Keratinocyte (primary cell): ENCODE measurements at regions not wholly inside any gene's neighbourhood (a gene's known extent, or its start where the extent isn't known, plus 50 kb on each side); places are given as distances from the start of the nearest gene placed in this dataset.
"Not testable (repeated sequence)": the region's sequence is repeated elsewhere in the genome, so short reads cannot be mapped to it uniquely, and the experiment has no call there.

ENCODE experiments used
- DNase-seq: peaks from one replicate; pipeline ENCODE4 v3.0.0-alpha.2; 2011; ENCODE audit warnings: low read depth, missing footprints, low spot score
- FAIRE-seq: peaks from 2 replicates; lab custom pipeline; 2011; peaks lifted over from hg19 to GRCh38; lab: Jason Lieb, UNC
- H2AFZ ChIP-seq: 2 replicates; pipeline ENCODE4 v1.6.0; 2012; ENCODE audit warnings: low read length, control low read depth, inconsistent platforms; ENCODE audit not compliant: control insufficient read depth
- H3K27ac ChIP-seq: 2 replicates; pipeline ENCODE4 v1.5.1; 2011; ENCODE audit warnings: low read length; ENCODE audit not compliant: control insufficient read depth, insufficient read depth
- H3K27me3 ChIP-seq: 3 replicates; pipeline ENCODE4 v1.6.0; 2011; ENCODE audit warnings: low read length; ENCODE audit not compliant: control insufficient read depth, insufficient read depth; ENCODE audit errors: extremely low read depth
- H3K36me3 ChIP-seq, 2 experiments: 2 replicates in 1 of 2; 3 replicates in 1 of 2; pipeline ENCODE4 v1.5.1; 2011; ENCODE audit warnings: low read length in 2 of 2, mild to moderate bottlenecking in 1 of 2; ENCODE audit not compliant: control insufficient read depth in 2 of 2, insufficient read depth in 2 of 2; ENCODE audit errors: extremely low read depth in 1 of 2
- H3K4me1 ChIP-seq: 3 replicates; pipeline ENCODE4 v1.5.1; 2011; ENCODE audit warnings: low read length; ENCODE audit not compliant: control insufficient read depth, insufficient read depth; ENCODE audit errors: extremely low read depth
- H3K4me2 ChIP-seq: 3 replicates; pipeline ENCODE4 v1.6.0; 2011; ENCODE audit warnings: low read depth, low read length; ENCODE audit not compliant: control insufficient read depth, insufficient read depth; ENCODE audit errors: extremely low read depth
- H3K4me3 ChIP-seq, 3 experiments: fragments of 200-600 bp in 1 of 3; sonication (generic) in 1 of 3; 2 replicates in 2 of 3; 3 replicates in 1 of 3; pipeline ENCODE4 v1.5.1; 2011 to 2016; ENCODE audit warnings: low read length in 3 of 3, mild to moderate bottlenecking in 3 of 3, control low read depth in 2 of 3, inconsistent platforms in 1 of 3, low read depth in 1 of 3, mixed read lengths in 1 of 3, mixed run types in 1 of 3, moderate library complexity in 1 of 3; ENCODE audit not compliant: control insufficient read depth in 2 of 3, insufficient read depth in 2 of 3; ENCODE audit errors: extremely low read depth in 1 of 3
- H3K79me2 ChIP-seq: 2 replicates; pipeline ENCODE4 v1.6.0; 2012; ENCODE audit warnings: low read length; ENCODE audit not compliant: control insufficient read depth, insufficient read depth
- H3K9ac ChIP-seq: 3 replicates; pipeline ENCODE4 v1.6.0; 2011; ENCODE audit warnings: low read length; ENCODE audit not compliant: control insufficient read depth, insufficient read depth; ENCODE audit errors: extremely low read depth
- H3K9me1 ChIP-seq: 3 replicates; pipeline ENCODE4 v1.6.0; 2011; ENCODE audit warnings: low read length; ENCODE audit not compliant: control insufficient read depth, insufficient read depth; ENCODE audit errors: extremely low read depth
- H3K9me3 ChIP-seq: 2 replicates; pipeline ENCODE4 v1.5.1; 2012; ENCODE audit warnings: low read depth, low read length; ENCODE audit not compliant: control insufficient read depth
- H4K20me1 ChIP-seq: 3 replicates; pipeline ENCODE4 v1.6.0; 2011; ENCODE audit warnings: low read length; ENCODE audit not compliant: control insufficient read depth, insufficient read depth; ENCODE audit errors: extremely low read depth
- CTCF ChIP-seq, 3 experiments: IDR thresholded peaks in 1 of 3; conservative IDR thresholded peaks in 1 of 3; optimal IDR thresholded peaks in 1 of 3; 2 replicates in 2 of 3; 3 replicates in 1 of 3; pipeline versions ENCODE3 to v1.5.1; 2011; ENCODE audit warnings: low read length in 3 of 3, mild to moderate bottlenecking in 3 of 3, moderate library complexity in 2 of 3, control low read depth in 1 of 3, inconsistent platforms in 1 of 3; ENCODE audit not compliant: insufficient read depth in 2 of 3; ENCODE audit errors: extremely low read depth in 1 of 3
- EZH2 ChIP-seq: IDR thresholded peaks from one replicate; pipeline ENCODE4 v1.6.1; 2012; ENCODE audit warnings: inconsistent platforms, mild to moderate bottlenecking, low read length, moderate library complexity
- dilution Hi-C: fragments of 300-500 bp; cut with MboI; formaldehyde crosslinking; loops from one replicate; pipeline ENCODE4 v1.7.0; 2020; ENCODE audit warnings: low sequenced_read_pairs; ENCODE audit not compliant: extremely low pct_ligation_motif_present

GRCh38 chr5:179400020-179400419 is 54.8 kb upstream of the ADAMTS2 start:
- no peaks in the 10 kb centered on the region for H3K27me3 ChIP-seq
- no peaks in the 10 kb centered on the region for H3K9me1 ChIP-seq
- H3K36me3 ChIP-seq = no peaks in the 10 kb centered on the region
- dilution Hi-C loops = no loop called here
- H3K9ac ChIP-seq = no peak overlapping the region
- H3K79me2 ChIP-seq = no peaks in the 10 kb centered on the region
- no peaks in the 10 kb centered on the region for H3K4me1 ChIP-seq
- H3K9me3 ChIP-seq = peaks cover 8% of the 10 kb centered on the region
- no peak overlapping the region for H3K4me2 ChIP-seq
- H4K20me1 ChIP-seq = no peaks in the 10 kb centered on the region
- no peak overlapping the region for H3K27ac ChIP-seq
- FAIRE-seq (no peak), DNase-seq (no peak)
- H2AFZ ChIP-seq = no peak overlapping the region
- H3K4me3 ChIP-seq = no peak overlapping the region
- TF ChIP-seq EZH2 = no peak
- no peak for TF ChIP-seq CTCF (optimal IDR thresholded peaks at IDR 0.05 in 1 of 3, IDR thresholded peaks at IDR 0.05 in 1 of 3, conservative IDR thresholded peaks at IDR 0.05 in 1 of 3; ENCODE audit: extremely low read depth in 1 of 3, insufficient read depth in 2 of 3, low read length in 3 of 3)

GRCh38 chr5:179399327-179399726 is 54.1 kb upstream of the ADAMTS2 start:
- H3K4me1 ChIP-seq, H2AFZ ChIP-seq, H3K4me3 ChIP-seq, H3K79me2 ChIP-seq, H3K36me3 ChIP-seq, H3K9ac ChIP-seq, H4K20me1 ChIP-seq, H3K27ac ChIP-seq, H3K9me3 ChIP-seq, FAIRE-seq, H3K27me3 ChIP-seq, DNase-seq, dilution Hi-C loops, H3K4me2 ChIP-seq, H3K9me1 ChIP-seq: not testable (repeated sequence)

- no peak for FAIRE-seq
Measured at GRCh38 chr5:179397516-179397915, 52.3 kb upstream of the ADAMTS2 start.

More at GRCh38 chr5:179397516-179397915, 52.3 kb upstream of the ADAMTS2 start:
- dilution Hi-C loops = no loop called here
- Histone ChIP-seq H3K4me3 (no peak overlapping the region), H3K9me3 (peaks cover 6% of the 10 kb centered on the region), H3K4me1 (no peaks in the 10 kb centered on the region), H4K20me1 (no peaks in the 10 kb centered on the region), H3K9ac (no peak overlapping the region), H2AFZ (no peak overlapping the region), H3K27me3 (no peaks in the 10 kb centered on the region), H3K36me3 (no peaks in the 10 kb centered on the region), H3K27ac (no peak overlapping the region), H3K79me2 (no peaks in the 10 kb centered on the region), H3K9me1 (no peaks in the 10 kb centered on the region), H3K4me2 (no peak overlapping the region)
- DNase-seq = no peak
- TF ChIP-seq CTCF (optimal IDR thresholded peaks at IDR 0.05 in 1 of 3, IDR thresholded peaks at IDR 0.05 in 1 of 3, conservative IDR thresholded peaks at IDR 0.05 in 1 of 3; ENCODE audit: extremely low read depth in 1 of 3, insufficient read depth in 2 of 3, low read length in 3 of 3) (no peak), EZH2 (no peak)
